GM12872 (cell line): ENCODE measurements at regions not wholly inside any gene's neighbourhood (a gene's known extent, or its start where the extent isn't known, plus 50 kb on each side); places are given as distances from the start of the nearest gene placed in this dataset.

Experiments
- CTCF ChIP-seq: IDR thresholded peaks from 3 replicates; pipeline ENCODE4 v1.5.1; 2011; ENCODE audit warnings: low read depth, mild to moderate bottlenecking, low read length, moderate library complexity; ENCODE audit not compliant: insufficient read depth

DNA sequence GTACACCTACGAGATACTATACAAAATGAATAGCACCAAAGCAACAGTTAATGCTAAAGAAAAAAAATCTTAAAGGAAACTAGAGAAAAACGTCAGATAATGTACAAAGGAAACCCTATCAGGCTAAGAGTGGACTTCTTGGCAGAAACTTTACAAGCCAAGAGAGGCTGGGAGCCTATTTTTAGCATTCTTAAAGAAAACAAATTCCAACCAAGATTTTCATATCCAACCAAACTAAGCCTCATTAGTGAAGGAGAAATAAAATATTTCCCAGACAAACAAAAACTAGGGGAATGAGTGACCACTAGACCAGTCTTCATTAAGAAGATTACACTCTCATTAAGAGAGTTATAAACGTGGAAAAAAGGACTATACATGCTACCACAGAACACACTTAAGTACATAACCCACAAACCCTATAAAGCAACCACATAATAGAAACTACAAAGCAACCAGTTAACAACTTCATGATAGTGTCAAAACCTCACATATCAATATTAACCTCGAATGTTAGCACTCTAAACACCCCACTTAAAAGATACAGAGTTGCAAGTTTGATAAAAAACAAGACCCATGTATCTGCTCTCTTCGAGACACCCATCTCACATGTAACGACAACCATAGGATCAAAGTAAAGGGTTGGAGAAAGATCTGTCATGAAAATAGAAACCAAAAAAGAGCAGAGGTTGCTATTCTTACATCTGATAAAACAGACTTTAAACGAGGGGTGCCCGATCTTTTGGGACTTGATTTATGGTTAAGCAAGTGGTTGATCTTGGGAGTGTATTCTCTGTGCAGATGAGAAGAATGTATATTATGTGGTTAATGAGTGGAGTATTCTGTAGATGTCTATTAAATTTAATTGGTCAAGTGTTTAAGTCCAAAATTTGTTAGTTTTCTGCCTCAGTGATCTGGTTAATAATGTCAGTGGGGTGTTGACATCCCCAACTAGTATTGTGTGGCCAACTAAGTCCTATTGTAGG lies 1301.4 kb downstream of the PLA2G4A start:
- no peak for TF ChIP-seq CTCF

DNA sequence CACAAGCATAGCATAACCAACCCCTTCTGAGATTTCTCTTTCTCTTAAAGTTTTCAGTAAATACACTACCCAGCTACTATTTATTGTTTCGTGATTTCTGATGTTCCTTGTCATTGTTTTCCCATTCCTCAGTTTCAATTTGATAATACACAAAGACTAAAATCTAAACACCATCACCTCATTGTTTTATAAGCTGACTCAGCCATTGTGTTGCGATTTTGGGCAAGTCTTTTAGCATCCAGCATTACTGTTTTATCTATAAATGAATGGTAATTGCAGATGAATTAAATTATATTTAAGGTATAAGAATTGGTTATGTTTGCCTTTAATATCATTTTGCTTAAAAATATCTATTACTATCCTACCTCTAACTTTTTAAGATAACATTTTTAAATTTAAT lies 1308.5 kb downstream of the PLA2G4A start:
- TF ChIP-seq CTCF, result no peak

GRCh38 chr1:188140958-188141357 lies 1312.2 kb downstream of the PLA2G4A start:
- no peak for TF ChIP-seq CTCF

DNA sequence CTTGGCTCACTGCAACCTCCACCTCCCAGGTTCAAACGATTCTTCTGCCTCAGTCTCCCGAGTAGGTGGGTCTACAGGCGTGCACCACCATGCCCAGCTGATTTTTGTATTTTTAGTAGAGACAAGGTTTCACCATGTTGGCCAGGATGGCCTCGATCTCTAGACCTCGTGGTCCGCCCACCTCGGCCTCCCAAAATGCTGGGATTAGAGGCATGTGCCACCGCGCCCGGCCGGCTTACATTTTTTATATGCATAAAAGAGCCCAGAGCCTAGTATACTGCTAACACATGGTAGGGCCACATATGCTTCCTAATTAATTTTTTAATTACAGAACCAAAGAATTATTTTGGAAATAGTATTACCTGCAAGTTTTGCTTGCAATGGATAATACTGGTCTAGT lies 1325.4 kb downstream of the PLA2G4A start:
- no peak for TF ChIP-seq CTCF

DNA sequence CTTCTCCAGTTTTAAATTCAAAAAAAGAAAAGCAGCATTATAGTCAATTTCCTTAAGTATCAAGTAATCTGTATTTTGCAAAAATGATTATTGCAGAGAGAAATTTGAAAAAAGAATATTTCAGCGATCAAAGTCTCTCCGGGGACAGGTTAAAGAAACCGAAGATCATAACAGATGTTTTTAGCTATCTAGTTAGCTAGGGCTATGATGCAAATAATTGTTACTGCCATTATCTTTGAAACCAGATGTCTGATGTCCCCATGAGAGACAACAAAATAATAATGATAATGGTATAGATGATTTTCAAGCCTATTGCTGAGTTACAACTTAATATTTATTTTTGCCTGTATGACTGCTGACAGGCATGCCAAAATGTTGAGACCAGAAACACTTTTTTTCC lies 1326.0 kb downstream of the PLA2G4A start:
- TF ChIP-seq CTCF, result no peak

DNA sequence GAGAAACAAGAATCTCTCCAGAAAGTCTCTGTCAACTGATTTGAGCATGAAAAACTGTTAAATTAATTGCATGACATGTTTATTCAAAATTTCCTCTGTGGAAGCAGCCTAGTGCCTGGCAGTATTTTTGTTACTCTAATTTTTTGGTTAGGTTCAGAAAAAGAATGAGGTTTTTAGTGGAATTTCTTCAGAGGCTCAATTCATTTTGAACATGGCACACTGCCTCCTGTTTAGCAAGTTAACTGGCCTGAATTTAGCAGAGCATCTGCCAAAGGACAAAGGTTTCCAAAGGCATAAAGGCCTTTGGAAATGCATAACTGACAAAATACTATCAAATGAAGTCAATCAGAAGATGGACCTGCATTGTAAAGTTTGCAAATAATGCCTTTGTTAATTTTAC lies 1326.5 kb downstream of the PLA2G4A start:
- TF ChIP-seq CTCF, result no peak

- TF ChIP-seq CTCF, result no peak
These were observed 1335.7 kb downstream of the PLA2G4A start for GRCh38 chr1:188164459-188164858.
